M059J (cell line): ENCODE measurements at regions not wholly inside any gene's neighbourhood (a gene's known extent, or its start where the extent isn't known, plus 50 kb on each side); places are given as distances from the start of the nearest gene placed in this dataset.
A peak's percentile ranks its signal among the peaks of the same experiment; 100 is the strongest.
"Not testable (repeated sequence)": the region's sequence is repeated elsewhere in the genome, so short reads cannot be mapped to it uniquely, and the experiment has no call there.

Source experiments
- DNase-seq: peaks from one replicate; pipeline ENCODE4 v3.0.0-alpha.2; 2012; ENCODE audit warnings: low read depth

- DNase-seq: no peak
These were observed 125.2 kb upstream of the THBS2 start for GRCh38 chr6:169378620-169379381.

GRCh38 chr6:169376458-169376857 is 122.8 kb upstream of the THBS2 start:
- DNase-seq: no peak

GRCh38 chr6:169372589-169372988 is 118.9 kb upstream of the THBS2 start:
- no peak for DNase-seq

- DNase-seq: peak; percentile 54
These were observed 117.9 kb upstream of the THBS2 start for GRCh38 chr6:169371344-169372127.

GRCh38 chr6:169370666-169371343 is 117.2 kb upstream of the THBS2 start:
- no peak for DNase-seq

GRCh38 chr6:169370054-169370453 is 116.4 kb upstream of the THBS2 start:
- DNase-seq: peak; percentile 80

GRCh38 chr6:169368200-169368599 is 114.6 kb upstream of the THBS2 start:
- DNase-seq: no peak

GRCh38 chr6:169367507-169367906 is 113.9 kb upstream of the THBS2 start:
- DNase-seq: no peak

- no peak for DNase-seq
These were observed 112.7 kb upstream of the THBS2 start for GRCh38 chr6:169366258-169366901.

GRCh38 chr6:169365567-169366257 is 112.1 kb upstream of the THBS2 start:
- DNase-seq: no peak

GRCh38 chr6:169363590-169363989 is 109.9 kb upstream of the THBS2 start:
- DNase-seq: peak; percentile 65

GRCh38 chr6:169362501-169363121 is 109.0 kb upstream of the THBS2 start:
- no peak for DNase-seq

- DNase-seq: not testable (repeated sequence)
These were observed 101.4 kb upstream of the THBS2 start for GRCh38 chr6:169355001-169355400.

GRCh38 chr6:169345146-169345545 is 91.5 kb upstream of the THBS2 start:
- peak; percentile 67 for DNase-seq

GRCh38 chr6:169344750-169345065 is 91.1 kb upstream of the THBS2 start:
- peak; percentile 19 for DNase-seq

- no peak for DNase-seq
These were observed 90.5 kb upstream of the THBS2 start for GRCh38 chr6:169343886-169344749.

- DNase-seq: no peak
These were observed 89.1 kb upstream of the THBS2 start for GRCh38 chr6:169342710-169343109.

- no peak for DNase-seq
These were observed 88.1 kb upstream of the THBS2 start for GRCh38 chr6:169341706-169342105.

- DNase-seq: no peak
These were observed 87.4 kb upstream of the THBS2 start for GRCh38 chr6:169341065-169341464.

GRCh38 chr6:169340395-169340794 is 86.7 kb upstream of the THBS2 start:
- DNase-seq: peak; percentile 90
